ENCODE measurements at regions not wholly inside any gene's neighbourhood (a gene's known extent, or its start where the extent isn't known, plus 50 kb on each side); places are given as distances from the start of the nearest gene placed in this dataset.

DNA sequence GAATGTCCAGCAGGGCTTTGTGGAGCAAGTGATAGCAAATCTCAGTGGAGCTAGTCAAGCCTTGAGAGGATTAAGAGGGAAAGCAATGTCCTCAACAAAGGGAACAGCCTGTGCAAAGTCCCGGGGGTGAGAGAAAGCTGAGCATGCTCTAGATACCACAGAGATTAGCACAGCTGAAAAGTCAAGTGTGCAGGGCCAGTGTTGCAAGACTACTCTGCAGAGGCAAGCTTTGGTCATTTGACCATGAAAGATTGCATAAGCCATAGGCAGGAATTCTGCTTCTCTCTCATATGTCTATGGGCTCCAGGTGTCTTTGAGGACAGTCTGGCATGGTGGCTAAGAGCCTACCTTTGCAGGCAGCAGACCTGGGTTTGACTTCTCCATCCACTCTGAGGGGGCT lies 181.0 kb upstream of the JUN start:
- TF ChIP-seq, protein P1, sequence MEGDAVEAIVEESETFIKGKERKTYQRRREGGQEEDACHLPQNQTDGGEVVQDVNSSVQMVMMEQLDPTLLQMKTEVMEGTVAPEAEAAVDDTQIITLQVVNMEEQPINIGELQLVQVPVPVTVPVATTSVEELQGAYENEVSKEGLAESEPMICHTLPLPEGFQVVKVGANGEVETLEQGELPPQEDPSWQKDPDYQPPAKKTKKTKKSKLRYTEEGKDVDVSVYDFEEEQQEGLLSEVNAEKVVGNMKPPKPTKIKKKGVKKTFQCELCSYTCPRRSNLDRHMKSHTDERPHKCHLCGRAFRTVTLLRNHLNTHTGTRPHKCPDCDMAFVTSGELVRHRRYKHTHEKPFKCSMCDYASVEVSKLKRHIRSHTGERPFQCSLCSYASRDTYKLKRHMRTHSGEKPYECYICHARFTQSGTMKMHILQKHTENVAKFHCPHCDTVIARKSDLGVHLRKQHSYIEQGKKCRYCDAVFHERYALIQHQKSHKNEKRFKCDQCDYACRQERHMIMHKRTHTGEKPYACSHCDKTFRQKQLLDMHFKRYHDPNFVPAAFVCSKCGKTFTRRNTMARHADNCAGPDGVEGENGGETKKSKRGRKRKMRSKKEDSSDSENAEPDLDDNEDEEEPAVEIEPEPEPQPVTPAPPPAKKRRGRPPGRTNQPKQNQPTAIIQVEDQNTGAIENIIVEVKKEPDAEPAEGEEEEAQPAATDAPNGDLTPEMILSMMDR (IDR thresholded peaks at IDR 0.05), result no peak
- TF ChIP-seq POLR2A (IDR thresholded peaks at IDR 0.05) (no peak), POLR2AphosphoS5 (IDR thresholded peaks at IDR 0.05) (no peak)
